NCI-H2107 treated with DMSO at 0.1 percent for 48 hours (cell line): ENCODE measurements at regions not wholly inside any gene's neighbourhood (a gene's known extent, or its start where the extent isn't known, plus 50 kb on each side); places are given as distances from the start of the nearest gene placed in this dataset.

ENCODE experiments used
- DNase-seq: peaks from one replicate; lab custom pipeline; 2025; ENCODE audit not compliant: unreplicated experiment; lab: John Stamatoyannopoulos, UW

- DNase-seq: no peak
Measured at GRCh38 chr18:39672171-39672570, 2106.6 kb upstream of the CELF4 start.

GRCh38 chr18:39667905-39668304 is 2102.3 kb upstream of the CELF4 start:
- no peak for DNase-seq

DNA sequence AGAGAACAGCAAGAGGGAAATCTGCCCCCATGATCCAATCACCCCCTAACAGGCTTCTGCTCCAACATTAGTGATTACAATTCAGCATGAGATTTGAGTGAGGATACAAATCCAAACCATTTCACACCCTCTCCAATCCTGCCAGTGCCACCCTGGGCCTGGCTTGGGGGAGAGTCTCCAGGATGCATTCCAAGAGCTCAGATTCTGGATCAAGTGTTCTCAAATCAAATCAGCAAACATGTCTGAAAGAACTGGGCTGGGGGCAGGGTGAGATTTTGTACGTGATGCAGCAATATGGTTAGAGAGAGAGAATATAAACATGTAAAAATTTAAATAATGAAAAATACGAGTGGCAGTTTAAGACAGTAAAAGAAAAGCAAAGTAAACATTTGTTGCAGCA is 2100.9 kb upstream of the CELF4 start:
- DNase-seq: no peak

DNA sequence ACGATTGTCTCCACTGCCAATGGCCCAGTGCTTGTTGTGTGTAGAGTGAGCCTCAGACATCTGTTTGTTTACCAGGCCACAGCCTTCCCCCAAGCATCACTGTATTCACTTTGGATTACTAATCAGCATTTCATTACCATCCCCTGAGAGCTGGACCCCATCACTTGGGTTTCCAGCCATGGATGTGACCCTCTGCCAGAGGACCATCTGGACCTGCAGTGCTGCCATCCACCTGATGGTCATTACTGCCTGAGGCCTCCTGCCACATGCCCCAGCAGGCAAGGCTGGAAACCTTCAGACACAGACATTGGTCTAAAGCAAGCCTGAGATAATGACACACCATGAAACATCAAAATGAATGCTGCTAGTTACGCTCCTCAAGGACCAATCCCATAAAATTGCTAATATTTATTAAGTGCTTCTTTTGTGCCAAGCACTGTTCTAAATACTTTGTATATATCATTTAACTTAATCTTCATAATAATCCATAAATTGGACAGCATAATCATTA is 2096.3 kb upstream of the CELF4 start:
- no peak for DNase-seq

DNA sequence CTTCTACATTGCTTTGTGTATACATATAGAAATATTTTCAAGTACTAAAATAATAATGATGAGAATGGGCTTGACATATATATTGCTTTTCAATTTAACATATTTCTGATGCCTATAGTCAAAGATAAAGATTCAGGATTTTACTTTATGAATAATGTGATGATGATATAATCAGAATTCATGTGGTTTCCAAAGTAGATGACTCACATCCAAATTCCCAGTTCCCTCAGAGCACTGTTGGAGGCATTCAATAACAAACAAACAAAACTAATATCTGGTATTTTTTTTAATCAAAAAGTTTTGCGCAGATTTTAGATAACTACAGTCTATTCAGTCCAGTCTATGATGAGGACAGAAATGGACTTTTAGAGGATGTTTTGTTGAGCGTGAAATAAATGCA is 2094.5 kb upstream of the CELF4 start:
- DNase-seq: no peak

- DNase-seq: no peak
Measured at GRCh38 chr18:39655341-39655740, 2089.7 kb upstream of the CELF4 start.

- no peak for DNase-seq
Measured at GRCh38 chr18:39653221-39653620, 2087.6 kb upstream of the CELF4 start.

DNA sequence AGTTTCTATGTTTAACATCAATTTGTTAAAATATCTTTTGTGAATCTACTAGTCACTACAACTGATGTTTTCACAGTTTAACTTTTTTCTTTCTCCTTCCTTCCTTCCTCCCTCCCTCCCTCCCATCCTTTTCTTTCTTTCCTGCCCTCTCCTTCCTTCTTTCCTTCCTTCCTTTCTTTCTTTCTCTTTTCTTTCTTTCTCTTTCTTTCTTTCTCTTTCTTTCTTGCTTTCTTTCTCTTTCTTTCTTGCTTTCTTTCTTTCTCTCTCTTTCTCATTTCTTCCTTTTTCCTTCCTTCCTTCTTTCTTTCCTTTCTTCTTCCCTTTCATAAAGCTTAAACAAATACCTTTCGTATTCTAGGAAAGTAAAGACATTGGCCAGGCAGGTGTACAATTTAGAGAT is 2083.0 kb upstream of the CELF4 start:
- DNase-seq: no peak

DNA sequence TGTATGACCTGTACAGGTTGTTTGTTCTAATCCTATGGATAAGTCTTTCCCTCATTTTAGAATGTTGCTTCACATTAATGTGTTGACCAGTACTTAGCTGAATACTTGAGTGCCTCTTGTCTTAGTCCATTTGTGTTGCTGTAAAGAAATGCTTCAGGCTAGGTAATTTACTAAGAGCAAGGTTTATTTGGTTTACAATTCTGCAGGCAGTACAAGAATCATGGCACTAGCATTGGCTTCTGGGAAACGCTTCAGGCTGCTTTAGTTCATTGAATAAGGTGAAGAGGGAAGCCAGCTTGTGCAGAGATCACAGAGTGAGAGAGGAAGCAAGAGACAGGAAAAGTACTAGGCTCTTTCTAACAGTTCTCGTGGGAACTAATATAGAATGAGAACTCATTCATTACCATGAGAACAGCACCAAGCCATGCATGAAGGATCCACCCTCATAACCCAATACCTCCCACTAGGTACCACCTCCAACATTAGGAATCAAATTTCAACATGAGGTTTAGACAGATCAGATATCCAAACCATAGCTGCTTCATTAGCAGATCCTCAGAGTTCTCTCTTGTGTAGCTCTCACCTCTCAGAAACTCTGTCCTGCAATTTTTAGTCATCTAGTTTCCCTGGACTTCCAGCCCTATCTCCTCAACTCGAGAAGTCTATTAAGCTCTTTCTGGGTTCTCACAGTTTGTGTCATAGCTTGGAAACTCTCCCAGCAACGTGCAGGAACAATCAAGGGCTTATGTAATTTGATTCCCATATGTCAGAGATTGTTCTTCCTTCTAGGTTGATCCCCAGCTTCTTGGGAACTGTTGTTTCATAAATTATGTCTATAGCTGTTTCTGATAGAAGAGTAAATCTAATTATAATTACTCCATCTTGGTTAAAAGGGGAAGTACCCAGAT is 2082.3 kb upstream of the CELF4 start:
- peak; percentile 96 for DNase-seq

DNA sequence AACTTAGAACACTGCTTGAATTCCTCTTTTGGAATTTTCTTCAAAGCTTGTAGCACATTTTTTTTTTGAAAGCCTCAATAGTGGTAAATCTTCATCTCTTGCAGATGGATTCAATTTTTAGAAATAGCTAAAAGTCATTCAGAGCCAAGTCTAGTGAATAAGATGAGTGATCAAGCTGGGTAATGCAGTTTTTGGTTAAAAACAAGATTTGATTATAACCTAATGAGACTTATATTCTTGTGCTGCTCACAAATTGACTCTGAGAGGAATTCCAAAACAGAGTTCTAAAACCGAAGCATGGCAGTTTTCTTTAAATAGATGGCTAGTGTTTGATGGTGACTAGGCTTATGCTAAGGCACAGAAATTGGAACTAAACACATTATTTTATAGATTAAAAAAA is 2072.6 kb upstream of the CELF4 start:
- DNase-seq: no peak

GRCh38 chr18:39636931-39637330 is 2071.3 kb upstream of the CELF4 start:
- DNase-seq: no peak

GRCh38 chr18:39635966-39636365 is 2070.4 kb upstream of the CELF4 start:
- no peak for DNase-seq

DNA sequence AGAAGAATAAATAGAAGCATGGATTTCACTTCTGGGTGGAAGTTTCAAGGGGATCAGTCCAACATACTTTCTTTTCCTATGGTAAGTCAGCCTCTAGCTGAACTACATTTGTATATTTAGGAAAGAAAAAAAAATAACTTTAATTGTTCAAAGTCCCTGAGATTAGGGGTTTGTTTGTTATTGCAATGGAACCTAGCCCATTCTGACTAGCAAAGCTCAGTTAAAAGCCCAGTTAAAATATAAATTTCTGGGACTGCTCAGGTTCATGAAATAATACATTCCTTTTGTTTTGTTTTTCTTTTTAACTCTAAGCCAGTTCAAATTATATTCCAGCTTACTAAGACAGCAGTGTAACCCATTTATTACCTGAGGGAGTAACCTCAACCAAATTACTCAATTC is 2069.6 kb upstream of the CELF4 start:
- DNase-seq: no peak

GRCh38 chr18:39627936-39628335 is 2062.3 kb upstream of the CELF4 start:
- DNase-seq: no peak

- DNase-seq: no peak
Measured at GRCh38 chr18:39624961-39625360, 2059.4 kb upstream of the CELF4 start.

DNA sequence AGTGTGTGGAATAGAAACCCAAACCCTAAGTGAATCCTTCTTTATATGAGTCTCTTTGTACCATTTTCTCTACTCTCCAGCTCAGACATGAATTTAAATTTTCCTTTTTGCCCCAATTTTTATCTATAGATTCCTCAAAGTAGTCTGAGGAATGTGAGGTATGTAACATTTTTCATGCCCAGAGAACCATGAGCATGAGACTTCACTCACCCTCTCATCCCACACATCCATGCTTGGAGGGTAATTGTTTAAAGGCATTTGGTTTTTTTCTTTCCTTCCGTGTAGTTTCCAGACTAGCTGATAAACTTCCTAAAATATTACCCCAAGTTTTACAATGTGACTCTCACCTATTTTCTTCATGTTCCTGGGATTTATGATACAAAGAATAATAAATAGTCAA is 2056.8 kb upstream of the CELF4 start:
- DNase-seq: no peak

DNA sequence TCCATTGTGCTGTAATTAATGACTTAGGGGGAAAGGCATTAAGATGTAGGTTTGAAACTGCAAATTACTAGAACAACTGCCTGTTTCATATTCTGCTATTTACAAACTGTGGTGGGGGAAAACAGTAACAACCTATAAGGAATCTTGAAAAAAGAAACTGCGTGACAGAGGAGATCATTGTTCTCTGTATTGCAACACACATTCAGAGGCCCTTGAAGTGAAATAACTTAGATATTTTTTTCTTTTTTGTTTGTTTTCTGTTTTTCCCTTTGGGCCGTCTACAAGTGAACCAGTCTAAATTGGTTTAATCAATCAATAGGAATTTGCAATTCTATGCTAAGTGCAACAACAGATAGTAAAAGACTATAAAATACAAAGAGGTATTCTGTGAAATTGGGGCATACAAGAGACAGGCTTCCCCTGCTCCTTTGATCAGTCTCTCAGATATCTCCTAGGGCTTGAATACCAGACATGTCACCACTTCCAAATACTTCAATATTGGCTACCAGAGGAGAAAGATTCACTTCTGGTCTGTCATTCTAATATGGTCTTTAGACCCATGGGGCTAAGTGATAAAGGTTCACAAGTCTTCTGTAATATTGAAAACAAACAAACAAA is 2055.1 kb upstream of the CELF4 start:
- no peak for DNase-seq

- DNase-seq: no peak
Measured at GRCh38 chr18:39618265-39619003, 2052.8 kb upstream of the CELF4 start.

DNA sequence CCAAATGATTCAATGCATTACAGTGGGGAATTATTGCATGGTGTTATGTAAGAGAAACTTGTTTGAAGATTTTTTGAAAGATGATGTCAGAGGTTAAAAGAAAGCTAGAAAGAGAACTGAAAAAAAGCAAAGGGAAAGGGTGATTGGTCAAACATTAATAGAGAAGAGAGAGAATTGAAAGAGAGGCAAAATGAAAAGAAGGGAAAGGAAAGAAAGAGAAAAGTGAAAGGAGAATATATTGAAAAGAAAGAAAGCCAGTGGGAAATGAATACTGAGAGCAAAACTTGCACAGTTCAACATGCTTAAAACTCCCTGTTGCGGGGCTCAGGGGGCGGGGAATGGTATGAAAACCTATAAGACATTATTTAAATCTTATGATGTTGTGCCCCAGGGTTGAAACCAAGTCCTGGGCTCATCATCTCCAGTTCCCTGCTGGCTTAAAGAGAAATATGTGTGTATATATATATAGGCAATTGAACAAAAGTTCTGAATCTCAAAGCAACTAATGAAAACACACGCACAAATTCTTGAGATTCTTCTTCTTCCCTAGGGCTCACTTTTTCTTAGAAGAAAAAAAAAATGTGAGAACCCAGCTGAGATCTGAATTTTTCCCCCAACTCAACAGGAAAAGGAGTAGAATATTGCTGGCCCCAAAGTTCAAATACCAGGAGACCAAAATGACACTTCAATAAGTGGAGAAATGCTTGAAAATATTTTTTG is 2045.9 kb upstream of the CELF4 start:
- DNase-seq: no peak

- no peak for DNase-seq
Measured at GRCh38 chr18:39607034-39607433, 2041.4 kb upstream of the CELF4 start.

- DNase-seq: no peak
Measured at GRCh38 chr18:39604836-39605235, 2039.2 kb upstream of the CELF4 start.
